ENCODE measurements at regions not wholly inside any gene's neighbourhood (a gene's known extent, or its start where the extent isn't known, plus 50 kb on each side); places are given as distances from the start of the nearest gene placed in this dataset.

DNA sequence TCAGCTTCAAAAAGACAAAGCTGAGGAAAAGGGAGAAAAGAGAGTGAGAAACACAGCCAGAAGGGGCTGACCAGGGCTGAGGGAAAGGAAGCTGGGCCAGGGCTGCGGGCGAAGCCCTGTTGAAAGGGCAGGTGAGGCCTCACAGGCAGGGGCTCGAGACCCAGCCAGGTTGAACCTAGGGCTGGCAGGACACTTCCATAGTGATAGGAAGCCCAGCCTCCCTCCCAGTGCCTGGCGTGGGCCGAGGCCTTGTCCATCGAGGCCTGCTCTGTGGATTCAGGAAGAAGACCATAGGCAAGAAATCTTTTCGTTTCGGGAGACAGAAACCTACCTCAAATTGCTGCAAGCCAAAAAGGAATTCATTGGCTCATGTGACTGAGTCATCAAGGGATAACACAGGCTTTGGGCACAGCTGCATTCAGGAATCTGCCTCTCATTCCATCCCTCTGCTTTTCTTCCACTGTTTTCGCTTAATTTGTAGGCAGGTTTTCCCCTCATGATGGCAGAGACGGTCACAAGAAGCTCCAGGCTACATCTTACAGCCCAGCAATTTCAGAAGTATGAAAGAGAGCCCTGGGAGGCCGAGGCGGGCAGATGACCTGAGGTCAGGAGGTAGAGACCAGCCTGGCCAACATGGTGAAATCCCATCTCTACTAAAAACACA lies 311.1 kb upstream of the SULF2 start:
- no peak for ATAC-seq
- TF ChIP-seq ZFP3 (CRISPR knock-in tag; IDR thresholded peaks at IDR 0.05), result no peak
- TF ChIP-seq ZNF70 (CRISPR knock-in tag; IDR thresholded peaks at IDR 0.05), result no peak
- no peak for TF ChIP-seq TCF4 (CRISPR knock-in tag; IDR thresholded peaks at IDR 0.05; ENCODE audit: borderline replicate concordance)
- no peak for TF ChIP-seq ZFP30 (CRISPR knock-in tag; IDR thresholded peaks at IDR 0.05)
- no peak for TF ChIP-seq RARB (CRISPR knock-in tag; IDR thresholded peaks at IDR 0.05)
- TF ChIP-seq BACH2 (CRISPR knock-in tag; IDR thresholded peaks at IDR 0.05; ENCODE audit: borderline replicate concordance), result no peak
- TF ChIP-seq OSR1 (CRISPR knock-in tag; IDR thresholded peaks at IDR 0.05), result no peak
- no peak for TF ChIP-seq TOX (CRISPR knock-in tag; IDR thresholded peaks at IDR 0.05; ENCODE audit: borderline replicate concordance)
- TF ChIP-seq, protein P1, sequence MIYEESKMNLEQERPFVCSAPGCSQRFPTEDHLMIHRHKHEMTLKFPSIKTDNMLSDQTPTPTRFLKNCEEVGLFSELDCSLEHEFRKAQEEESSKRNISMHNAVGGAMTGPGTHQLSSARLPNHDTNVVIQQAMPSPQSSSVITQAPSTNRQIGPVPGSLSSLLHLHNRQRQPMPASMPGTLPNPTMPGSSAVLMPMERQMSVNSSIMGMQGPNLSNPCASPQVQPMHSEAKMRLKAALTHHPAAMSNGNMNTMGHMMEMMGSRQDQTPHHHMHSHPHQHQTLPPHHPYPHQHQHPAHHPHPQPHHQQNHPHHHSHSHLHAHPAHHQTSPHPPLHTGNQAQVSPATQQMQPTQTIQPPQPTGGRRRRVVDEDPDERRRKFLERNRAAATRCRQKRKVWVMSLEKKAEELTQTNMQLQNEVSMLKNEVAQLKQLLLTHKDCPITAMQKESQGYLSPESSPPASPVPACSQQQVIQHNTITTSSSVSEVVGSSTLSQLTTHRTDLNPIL (CRISPR knock-in tag; IDR thresholded peaks at IDR 0.05; ENCODE audit: low read depth), result no peak
- TF ChIP-seq, protein P2, sequence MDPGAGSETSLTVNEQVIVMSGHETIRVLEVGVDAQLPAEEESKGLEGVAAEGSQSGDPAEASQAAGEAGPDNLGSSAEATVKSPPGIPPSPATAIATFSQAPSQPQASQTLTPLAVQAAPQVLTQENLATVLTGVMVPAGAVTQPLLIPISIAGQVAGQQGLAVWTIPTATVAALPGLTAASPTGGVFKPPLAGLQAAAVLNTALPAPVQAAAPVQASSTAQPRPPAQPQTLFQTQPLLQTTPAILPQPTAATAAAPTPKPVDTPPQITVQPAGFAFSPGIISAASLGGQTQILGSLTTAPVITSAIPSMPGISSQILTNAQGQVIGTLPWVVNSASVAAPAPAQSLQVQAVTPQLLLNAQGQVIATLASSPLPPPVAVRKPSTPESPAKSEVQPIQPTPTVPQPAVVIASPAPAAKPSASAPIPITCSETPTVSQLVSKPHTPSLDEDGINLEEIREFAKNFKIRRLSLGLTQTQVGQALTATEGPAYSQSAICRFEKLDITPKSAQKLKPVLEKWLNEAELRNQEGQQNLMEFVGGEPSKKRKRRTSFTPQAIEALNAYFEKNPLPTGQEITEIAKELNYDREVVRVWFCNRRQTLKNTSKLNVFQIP (CRISPR knock-in tag; IDR thresholded peaks at IDR 0.05; ENCODE audit: borderline replicate concordance, low read depth), result no peak
- TF ChIP-seq GLIS3 (CRISPR knock-in tag; IDR thresholded peaks at IDR 0.05), result no peak
- no peak for TF ChIP-seq SNAI2 (CRISPR knock-in tag; IDR thresholded peaks at IDR 0.05)

DNA sequence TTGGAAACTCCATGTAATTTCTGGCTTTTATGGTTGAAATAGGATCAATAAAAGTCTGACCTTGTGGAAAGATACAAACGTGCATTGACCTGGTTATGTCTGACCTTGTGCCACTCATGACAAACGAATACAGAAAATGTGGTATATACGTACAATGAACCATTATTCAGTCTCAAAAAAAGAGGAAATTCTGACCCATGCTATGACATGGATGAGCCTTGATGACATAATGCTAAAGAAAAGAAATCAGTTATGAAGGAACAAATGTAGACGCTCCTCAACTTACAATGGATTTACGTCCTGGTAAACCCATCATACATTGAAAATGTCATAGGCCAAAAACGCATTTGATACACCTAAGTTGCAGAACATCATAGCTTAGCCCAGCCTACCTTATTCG lies 309.7 kb upstream of the SULF2 start:
- no peak for ATAC-seq
- TF ChIP-seq, protein P1 (CRISPR knock-in tag; IDR thresholded peaks at IDR 0.05; ENCODE audit: low read depth), result no peak
- TF ChIP-seq TOX (CRISPR knock-in tag; IDR thresholded peaks at IDR 0.05; ENCODE audit: borderline replicate concordance) (no peak), ZNF70 (CRISPR knock-in tag; IDR thresholded peaks at IDR 0.05) (no peak), SNAI2 (CRISPR knock-in tag; IDR thresholded peaks at IDR 0.05) (no peak), ZFP3 (CRISPR knock-in tag; IDR thresholded peaks at IDR 0.05) (no peak), ISL1 (CRISPR knock-in tag; IDR thresholded peaks at IDR 0.05) (no peak), ARNTL (CRISPR knock-in tag; IDR thresholded peaks at IDR 0.05; ENCODE audit: borderline replicate concordance, low read depth) (no peak), TCF4 (CRISPR knock-in tag; IDR thresholded peaks at IDR 0.05; ENCODE audit: borderline replicate concordance) (no peak), ZC3H10 (CRISPR knock-in tag; IDR thresholded peaks at IDR 0.05) (no peak), GLIS3 (CRISPR knock-in tag; IDR thresholded peaks at IDR 0.05) (no peak), CSDC2 (CRISPR knock-in tag; IDR thresholded peaks at IDR 0.05) (no peak), BACH2 (CRISPR knock-in tag; IDR thresholded peaks at IDR 0.05; ENCODE audit: borderline replicate concordance) (no peak)
- TF ChIP-seq, protein P2 (CRISPR knock-in tag; IDR thresholded peaks at IDR 0.05; ENCODE audit: borderline replicate concordance, low read depth), result no peak
- TF ChIP-seq, protein P3, sequence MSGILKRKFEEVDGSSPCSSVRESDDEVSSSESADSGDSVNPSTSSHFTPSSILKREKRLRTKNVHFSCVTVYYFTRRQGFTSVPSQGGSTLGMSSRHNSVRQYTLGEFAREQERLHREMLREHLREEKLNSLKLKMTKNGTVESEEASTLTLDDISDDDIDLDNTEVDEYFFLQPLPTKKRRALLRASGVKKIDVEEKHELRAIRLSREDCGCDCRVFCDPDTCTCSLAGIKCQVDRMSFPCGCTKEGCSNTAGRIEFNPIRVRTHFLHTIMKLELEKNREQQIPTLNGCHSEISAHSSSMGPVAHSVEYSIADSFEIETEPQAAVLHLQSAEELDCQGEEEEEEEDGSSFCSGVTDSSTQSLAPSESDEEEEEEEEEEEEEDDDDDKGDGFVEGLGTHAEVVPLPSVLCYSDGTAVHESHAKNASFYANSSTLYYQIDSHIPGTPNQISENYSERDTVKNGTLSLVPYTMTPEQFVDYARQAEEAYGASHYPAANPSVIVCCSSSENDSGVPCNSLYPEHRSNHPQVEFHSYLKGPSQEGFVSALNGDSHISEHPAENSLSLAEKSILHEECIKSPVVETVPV (CRISPR knock-in tag; IDR thresholded peaks at IDR 0.05), result no peak

DNA sequence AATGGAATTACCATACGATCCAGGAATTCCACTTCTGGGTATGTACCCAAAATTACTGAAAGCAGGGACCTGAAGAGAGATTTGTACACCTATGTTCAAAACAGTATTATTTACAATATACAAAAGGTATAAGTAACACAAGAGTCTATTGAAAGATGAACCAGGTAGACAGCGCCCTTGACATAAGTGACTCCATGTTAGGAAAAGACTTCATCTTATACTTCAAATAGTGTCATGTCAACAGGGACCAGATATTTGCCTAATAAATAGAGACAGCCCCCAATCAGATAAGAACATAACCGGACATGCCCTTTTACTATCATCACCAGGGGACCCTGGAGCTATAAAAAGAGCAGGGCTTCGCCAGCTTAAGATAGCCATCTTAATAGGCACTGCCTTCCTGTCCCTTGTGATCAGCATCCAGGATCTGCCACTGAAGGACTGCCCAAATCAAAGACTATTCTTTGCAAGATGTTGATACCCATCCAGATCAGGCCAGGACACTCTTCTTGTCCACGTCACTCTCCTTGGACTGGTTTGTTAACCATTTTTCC lies 309.0 kb upstream of the SULF2 start:
- TF ChIP-seq ZC3H10 (CRISPR knock-in tag; IDR thresholded peaks at IDR 0.05), result no peak
- TF ChIP-seq OSR1 (CRISPR knock-in tag; IDR thresholded peaks at IDR 0.05), result no peak
- no peak for TF ChIP-seq GLIS3 (CRISPR knock-in tag; IDR thresholded peaks at IDR 0.05)
- TF ChIP-seq, protein P4, sequence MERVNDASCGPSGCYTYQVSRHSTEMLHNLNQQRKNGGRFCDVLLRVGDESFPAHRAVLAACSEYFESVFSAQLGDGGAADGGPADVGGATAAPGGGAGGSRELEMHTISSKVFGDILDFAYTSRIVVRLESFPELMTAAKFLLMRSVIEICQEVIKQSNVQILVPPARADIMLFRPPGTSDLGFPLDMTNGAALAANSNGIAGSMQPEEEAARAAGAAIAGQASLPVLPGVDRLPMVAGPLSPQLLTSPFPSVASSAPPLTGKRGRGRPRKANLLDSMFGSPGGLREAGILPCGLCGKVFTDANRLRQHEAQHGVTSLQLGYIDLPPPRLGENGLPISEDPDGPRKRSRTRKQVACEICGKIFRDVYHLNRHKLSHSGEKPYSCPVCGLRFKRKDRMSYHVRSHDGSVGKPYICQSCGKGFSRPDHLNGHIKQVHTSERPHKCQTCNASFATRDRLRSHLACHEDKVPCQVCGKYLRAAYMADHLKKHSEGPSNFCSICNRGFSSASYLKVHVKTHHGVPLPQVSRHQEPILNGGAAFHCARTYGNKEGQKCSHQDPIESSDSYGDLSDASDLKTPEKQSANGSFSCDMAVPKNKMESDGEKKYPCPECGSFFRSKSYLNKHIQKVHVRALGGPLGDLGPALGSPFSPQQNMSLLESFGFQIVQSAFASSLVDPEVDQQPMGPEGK (CRISPR knock-in tag; IDR thresholded peaks at IDR 0.05; ENCODE audit: borderline replicate concordance), result no peak
- no peak for TF ChIP-seq ZNF565 (CRISPR knock-in tag; conservative IDR thresholded peaks at IDR 0.05; ENCODE audit: low read depth)
- peak; percentile 12; the same call in 1 of the 2 replicates for TF ChIP-seq TCF4 (CRISPR knock-in tag; IDR thresholded peaks at IDR 0.05; ENCODE audit: borderline replicate concordance)
- TF ChIP-seq BACH2 (CRISPR knock-in tag; IDR thresholded peaks at IDR 0.05; ENCODE audit: borderline replicate concordance), result no peak
- no peak for ATAC-seq

Measured in SK-N-SH treated with all-trans-retinoic acid at 6 μM for 48 hours (cell line).